Skeletal muscle tissue (tissue), 3 donors: ENCODE measurements at regions not wholly inside any gene's neighbourhood (a gene's known extent, or its start where the extent isn't known, plus 50 kb on each side); places are given as distances from the start of the nearest gene placed in this dataset.
"Not testable (repeated sequence)": the region's sequence is repeated elsewhere in the genome, so short reads cannot be mapped to it uniquely, and the experiment has no call there.

ENCODE experiments used
- H3K27ac ChIP-seq: one replicate; pipeline ENCODE4 v1.7.0; 2013; ENCODE audit warnings: mild to moderate bottlenecking, low read depth, low read length, inconsistent platforms
- H3K27me3 ChIP-seq, 3 donors: one replicate each; pipeline ENCODE4 v1.7.0; 2013; ENCODE audit warnings: low read length in 3 of 3; ENCODE audit not compliant: control insufficient read depth in 3 of 3, insufficient read depth in 3 of 3
- H3K36me3 ChIP-seq, 3 donors: one replicate each; pipeline ENCODE4 v1.7.0; 2013; ENCODE audit warnings: low read length in 3 of 3; ENCODE audit not compliant: control insufficient read depth in 3 of 3, insufficient read depth in 3 of 3
- H3K4me1 ChIP-seq, 3 donors: one replicate each; pipeline ENCODE4 v1.7.0; 2013; ENCODE audit warnings: low read length in 3 of 3, mild to moderate bottlenecking in 3 of 3; ENCODE audit not compliant: control insufficient read depth in 3 of 3, insufficient read depth in 3 of 3
- H3K4me3 ChIP-seq, 3 donors: one replicate each; pipeline ENCODE4 v1.7.0; 2013; ENCODE audit warnings: low read length in 3 of 3
- H3K9ac ChIP-seq, 3 donors: one replicate each; pipeline ENCODE4 v1.7.0; 2013; ENCODE audit warnings: low read length in 3 of 3, mild to moderate bottlenecking in 3 of 3, moderate library complexity in 2 of 3, low read depth in 1 of 3
- H3K9me3 ChIP-seq, 3 donors: one replicate each; pipeline ENCODE4 v1.7.0; 2013; ENCODE audit warnings: low read length in 3 of 3; ENCODE audit not compliant: control insufficient read depth in 3 of 3
- donor health status: Osteomylitis.

GRCh38 chr15:58322253-58322652 is 109.5 kb upstream of the LIPC start:
- Histone ChIP-seq H3K27me3 (no peaks in the 10 kb centered on the region), H3K27ac (no peak overlapping the region), H3K4me1 (peaks cover 2 to 7% (median 6%) of the 10 kb centered on the region in 3 donors), H3K9ac (no peak overlapping the region), H3K36me3 (no peaks in the 10 kb centered on the region), H3K9me3 (no peaks in the 10 kb centered on the region), H3K4me3 (no peak overlapping the region)

- H3K9me3 ChIP-seq, H3K27me3 ChIP-seq, H3K4me1 ChIP-seq, H3K36me3 ChIP-seq, H3K4me3 ChIP-seq, H3K27ac ChIP-seq, H3K9ac ChIP-seq: not testable (repeated sequence)
Observed at GRCh38 chr15:58323321-58323720, 108.5 kb upstream of the LIPC start.

GRCh38 chr15:58324533-58324932 is 107.3 kb upstream of the LIPC start:
- H3K9ac ChIP-seq, result no peak overlapping the region
- H3K27ac ChIP-seq, result no peak overlapping the region
- H3K9me3 ChIP-seq, result no peaks in the 10 kb centered on the region
- H3K4me3 ChIP-seq, result no peak overlapping the region
- H3K36me3 ChIP-seq, result no peaks in the 10 kb centered on the region
- no peaks in the 10 kb centered on the region for H3K27me3 ChIP-seq
- H3K4me1 ChIP-seq, result peaks cover 0 to 4% (median under 1%) of the 10 kb centered on the region in 3 donors

- H3K4me3 ChIP-seq, result no peak overlapping the region
- H3K9me3 ChIP-seq, result no peaks in the 10 kb centered on the region
- H3K27ac ChIP-seq, result no peak overlapping the region
- no peaks in the 10 kb centered on the region for H3K36me3 ChIP-seq
- no peaks in the 10 kb centered on the region for H3K27me3 ChIP-seq
- peaks cover 33 to 35% (median 34%) of the 10 kb centered on the region in 3 donors for H3K4me1 ChIP-seq
- H3K9ac ChIP-seq, result no peak overlapping the region
Observed at GRCh38 chr15:58327958-58328357, 103.8 kb upstream of the LIPC start.

GRCh38 chr15:58329211-58329610 is 102.6 kb upstream of the LIPC start:
- H3K4me1 ChIP-seq, result peaks cover 40% of the 10 kb centered on the region in 3 donors
- H3K9ac ChIP-seq, result no peak overlapping the region
- no peaks in the 10 kb centered on the region for H3K36me3 ChIP-seq
- H3K4me3 ChIP-seq, result no peak overlapping the region
- H3K27me3 ChIP-seq, result no peaks in the 10 kb centered on the region
- peak overlapping the region; percentile 98 for H3K27ac ChIP-seq
- no peaks in the 10 kb centered on the region for H3K9me3 ChIP-seq

GRCh38 chr15:58329781-58330671 is 101.8 kb upstream of the LIPC start:
- peaks cover 40% of the 10 kb centered on the region in 3 donors for H3K4me1 ChIP-seq
- peak overlapping the region in 2 of 3 donors; percentile 51 to 71 for H3K9ac ChIP-seq
- H3K4me3 ChIP-seq, result peak overlapping the region in 2 of 3 donors; percentile 21 to 41
- no peaks in the 10 kb centered on the region for H3K9me3 ChIP-seq
- H3K36me3 ChIP-seq, result no peaks in the 10 kb centered on the region
- H3K27me3 ChIP-seq, result no peaks in the 10 kb centered on the region
- H3K27ac ChIP-seq, result peak overlapping the region; percentile 98

GRCh38 chr15:58330741-58331559 is 100.8 kb upstream of the LIPC start:
- Histone ChIP-seq H3K36me3 (no peaks in the 10 kb centered on the region), H3K4me3 (peak overlapping the region in 1 of 3 donors; percentile 15), H3K9me3 (no peaks in the 10 kb centered on the region), H3K9ac (peak overlapping the region in 2 of 3 donors; percentile 51 to 71), H3K27me3 (no peaks in the 10 kb centered on the region), H3K27ac (peak overlapping the region; percentile 98), H3K4me1 (peaks cover 40% of the 10 kb centered on the region in 3 donors)

GRCh38 chr15:58331560-58331912 is 100.3 kb upstream of the LIPC start:
- Histone ChIP-seq H3K27me3 (no peaks in the 10 kb centered on the region), H3K27ac (peak overlapping the region; percentile 98), H3K36me3 (no peaks in the 10 kb centered on the region), H3K9me3 (no peaks in the 10 kb centered on the region), H3K9ac (peak overlapping the region in 2 of 3 donors; percentile 12 to 71), H3K4me3 (peak overlapping the region in 2 of 3 donors; percentile 9 to 17), H3K4me1 (peaks cover 40% of the 10 kb centered on the region in 3 donors)

- H3K36me3 ChIP-seq, result no peaks in the 10 kb centered on the region
- H3K27ac ChIP-seq, result peak overlapping the region; percentile 98
- no peaks in the 10 kb centered on the region for H3K9me3 ChIP-seq
- peaks cover 40% of the 10 kb centered on the region in 3 donors for H3K4me1 ChIP-seq
- no peaks in the 10 kb centered on the region for H3K27me3 ChIP-seq
- H3K4me3 ChIP-seq, result peak overlapping the region; percentile 9 to 17 (median 17)
- H3K9ac ChIP-seq, result peak overlapping the region; percentile 61 to 80 (median 62)
Observed at GRCh38 chr15:58331913-58332675, 99.7 kb upstream of the LIPC start.
